MCF 10A (cell line): ENCODE measurements at regions not wholly inside any gene's neighbourhood (a gene's known extent, or its start where the extent isn't known, plus 50 kb on each side); places are given as distances from the start of the nearest gene placed in this dataset.

ENCODE experiments used
- BruUV-seq: library from RNA; stranded (reverse); fragments of 400-500 nt; replicated peaks from 2 replicates; lab custom pipeline; 2021; lab: Mats Ljungman, UMichigan
- CTCF ChIA-PET: fragments of 300-600 bp; sonication (Branson Sonifier 250); formaldehyde crosslinking; extraction: SDS; loops from one replicate; lab custom pipeline; 2021; ENCODE audit warnings: antibody characterized with exemption, inconsistent platforms; lab: Yijun Ruan, JAX
- POLR2A ChIA-PET: fragments of 300-600, 350-650 bp; sonication (Branson Sonifier 250); formaldehyde crosslinking; extraction: SDS; loops from one replicate; lab custom pipeline; 2020; ENCODE audit warnings: antibody characterized with exemption, inconsistent platforms; lab: Yijun Ruan, JAX
- DNase-seq: peaks from one replicate; pipeline ENCODE4 v3.0.0-alpha.2; 2018; ENCODE audit not compliant: unreplicated experiment
- H3K27ac Mint-ChIP-seq: one replicate; pipeline ENCODE4 v1.8.0; 2022; ENCODE audit warnings: mild to moderate bottlenecking, low read depth, mixed read lengths; ENCODE audit not compliant: unreplicated experiment
- H3K27me3 Mint-ChIP-seq: one replicate; pipeline ENCODE4 v1.8.0; 2022; ENCODE audit warnings: mixed read lengths; ENCODE audit not compliant: insufficient read depth, unreplicated experiment
- H3K36me3 Mint-ChIP-seq: one replicate; pipeline ENCODE4 v1.8.0; 2022; ENCODE audit warnings: mild to moderate bottlenecking, moderate library complexity, mixed read lengths; ENCODE audit not compliant: insufficient read depth, unreplicated experiment
- H3K4me1 Mint-ChIP-seq: one replicate; pipeline ENCODE4 v1.8.0; 2022; ENCODE audit warnings: mixed read lengths; ENCODE audit not compliant: insufficient read depth, unreplicated experiment
- H3K4me3 Mint-ChIP-seq: one replicate; pipeline ENCODE4 v1.8.0; 2022; ENCODE audit warnings: mild to moderate bottlenecking, moderate library complexity, mixed read lengths; ENCODE audit not compliant: unreplicated experiment
- H3K9me3 Mint-ChIP-seq: one replicate; pipeline ENCODE4 v1.8.0; 2022; ENCODE audit warnings: mixed read lengths; ENCODE audit not compliant: unreplicated experiment
- CTCF ChIP-seq: fragments of 200-600 bp; IDR thresholded peaks from one replicate; pipeline ENCODE4 v1.8.0; 2022; ENCODE audit warnings: antibody characterized with exemption, mild to moderate bottlenecking; ENCODE audit not compliant: unreplicated experiment
- intact Hi-C: fragments of 100-400 bp; cut with micrococcal nuclease; formaldehyde crosslinking; loops from 2 replicates; pipeline ENCODE4 v1.14.1; 2022

GRCh38 chr5:101590384-101590783 is 687.3 kb upstream of the ST8SIA4 start:
- Mint-ChIP-seq H3K36me3 (no peaks in the 10 kb centered on the region), H3K9me3 (no peaks in the 10 kb centered on the region), H3K27ac (no peak overlapping the region), H3K4me1 (no peaks in the 10 kb centered on the region), H3K4me3 (no peak overlapping the region), H3K27me3 (no peaks in the 10 kb centered on the region)
- CTCF ChIA-PET, result no interaction called here
- peak; percentile 21 for DNase-seq
- intact Hi-C loops, result no loop called here
- BruUV-seq, result no TSS peak
- POLR2A ChIA-PET, result no interaction called here
- TF ChIP-seq CTCF, result peak; percentile 26

GRCh38 chr5:101585366-101585765 is 682.3 kb upstream of the ST8SIA4 start:
- Mint-ChIP-seq H3K9me3 (no peaks in the 10 kb centered on the region), H3K4me3 (no peak overlapping the region), H3K27me3 (no peaks in the 10 kb centered on the region), H3K27ac (no peak overlapping the region), H3K36me3 (no peaks in the 10 kb centered on the region), H3K4me1 (no peaks in the 10 kb centered on the region)
- no TSS peak for BruUV-seq
- ChIA-PET POLR2A (no interaction called here), CTCF (no interaction called here)
- intact Hi-C loops, result no loop called here
- no peak for DNase-seq
- no peak for TF ChIP-seq CTCF

- H3K4me3 Mint-ChIP-seq, result no peak overlapping the region
- intact Hi-C loops, result no loop called here
- ChIA-PET POLR2A (interaction anchor here (0.6 kb wide), 1 partner anchor 28 kb away, joined by 5 read pairs; no protein-coding TSS in a partner anchor), CTCF (no interaction called here)
- no peak overlapping the region for H3K27ac Mint-ChIP-seq
- H3K4me1 Mint-ChIP-seq, result no peaks in the 10 kb centered on the region
- no peaks in the 10 kb centered on the region for H3K9me3 Mint-ChIP-seq
- peaks cover 4% of the 10 kb centered on the region for H3K27me3 Mint-ChIP-seq
- TF ChIP-seq CTCF, result no peak
- no TSS peak for BruUV-seq
- H3K36me3 Mint-ChIP-seq, result no peaks in the 10 kb centered on the region
- DNase-seq, result no peak
Measured at GRCh38 chr5:101580591-101580990, 677.5 kb upstream of the ST8SIA4 start.

GRCh38 chr5:101574017-101574416 is 670.9 kb upstream of the ST8SIA4 start:
- H3K27me3 Mint-ChIP-seq, result peaks cover 14% of the 10 kb centered on the region
- no peaks in the 10 kb centered on the region for H3K4me1 Mint-ChIP-seq
- no peaks in the 10 kb centered on the region for H3K9me3 Mint-ChIP-seq
- no peak for TF ChIP-seq CTCF
- peaks cover 7% of the 10 kb centered on the region for H3K36me3 Mint-ChIP-seq
- H3K4me3 Mint-ChIP-seq, result no peak overlapping the region
- intact Hi-C loops, result no loop called here
- no peak for DNase-seq
- ChIA-PET POLR2A (no interaction called here), CTCF (interaction anchor here (0.5 to 0.6 kb wide), 2 partner anchors 36 to 775 kb away, joined by 3 read pairs; no protein-coding TSS in a partner anchor)
- BruUV-seq, result no TSS peak
- H3K27ac Mint-ChIP-seq, result no peak overlapping the region
